ENCODE measurements at regions not wholly inside any gene's neighbourhood (a gene's known extent, or its start where the extent isn't known, plus 50 kb on each side); places are given as distances from the start of the nearest gene placed in this dataset.

DNA sequence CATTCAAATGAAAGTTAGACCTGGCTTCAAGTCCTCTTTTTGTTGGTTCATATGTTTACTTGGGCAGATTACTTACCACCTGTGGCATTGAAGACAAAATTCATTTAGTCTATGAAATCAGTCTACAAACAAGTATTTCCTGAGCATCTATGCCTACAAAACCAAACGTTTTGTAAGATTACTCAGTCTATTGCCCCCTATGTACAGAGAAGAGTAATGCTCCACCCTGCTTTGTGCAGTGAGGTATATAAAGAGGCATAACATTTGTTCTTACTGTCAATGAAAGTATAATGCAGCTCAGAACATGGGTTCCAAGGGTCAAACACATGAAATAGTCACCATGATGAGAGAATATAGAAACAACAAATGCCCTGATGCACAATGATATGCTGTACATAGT lies 580.7 kb downstream of the KIF4B start:
- no peaks in the 10 kb centered on the region for H3K4me1 ChIP-seq (ENCODE audit: control insufficient read depth, insufficient read depth, low read length)
- intact Hi-C loops (cut with micrococcal nuclease; ENCODE audit: unreplicated experiment): no loop called here

DNA sequence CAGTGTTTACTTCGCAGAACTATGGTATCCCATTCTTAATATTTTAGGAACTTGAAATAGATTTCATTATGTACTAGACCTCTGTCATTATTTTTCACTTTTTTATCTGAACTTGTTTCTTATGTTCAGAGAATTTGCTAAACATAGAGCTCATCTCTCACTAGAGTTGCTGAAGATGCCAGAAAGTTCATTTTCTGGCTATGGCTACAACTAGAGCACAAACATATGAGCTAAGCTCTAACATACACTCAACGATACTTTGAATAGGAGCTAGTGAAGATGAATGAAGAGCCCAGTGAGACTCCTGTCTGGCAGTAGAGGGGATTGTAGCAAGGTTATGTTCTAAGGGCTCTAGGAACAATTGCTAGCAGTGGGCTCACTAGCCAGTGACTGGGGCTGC lies 582.2 kb downstream of the KIF4B start:
- CTCF ChIA-PET: no interaction called here
- in situ Hi-C loops (cut with HindIII; ENCODE audit: low pct_unique_long_range_greater_than_20kb, low sequenced_read_pairs): no loop called here

More for the DNA sequence above, 580.7 kb downstream of the KIF4B start:
- in situ Hi-C loops (cut with HindIII; ENCODE audit: low pct_unique_long_range_greater_than_20kb, low sequenced_read_pairs): no loop called here
- Histone ChIP-seq H3K4me3 (ENCODE audit: low read depth in 2 of 2, low read length in 2 of 2) (no peak overlapping the region), H3K9me3 (ENCODE audit: control insufficient read depth, insufficient read depth, low read depth, low read length) (no peaks in the 10 kb centered on the region), H3K27me3 (ENCODE audit: control insufficient read depth, insufficient read depth, low read length) (no peaks in the 10 kb centered on the region), H3K36me3 (ENCODE audit: control insufficient read depth, insufficient read depth, low read length) (no peaks in the 10 kb centered on the region), H3K27ac (ENCODE audit: low read length) (no peak overlapping the region)
- DNase-seq (ENCODE audit: low read depth, low spot score) (no peak), ATAC-seq (no peak)
- CTCF ChIA-PET: no interaction called here
- BruUV-seq (replicated peaks): no TSS peak
- POLR2A ChIA-PET: no interaction called here
- no peak for TF ChIP-seq TCF7L2 (IDR thresholded peaks at IDR 0.05; ENCODE audit: low read depth, low read length)
- no peak for TF ChIP-seq CTCF (IDR thresholded peaks at IDR 0.05)

More for the DNA sequence above, 582.2 kb downstream of the KIF4B start:
- POLR2A ChIA-PET: no interaction called here
- Histone ChIP-seq H3K36me3 (ENCODE audit: control insufficient read depth, insufficient read depth, low read length) (no peaks in the 10 kb centered on the region), H3K27me3 (ENCODE audit: control insufficient read depth, insufficient read depth, low read length) (no peaks in the 10 kb centered on the region), H3K9me3 (ENCODE audit: control insufficient read depth, insufficient read depth, low read depth, low read length) (no peaks in the 10 kb centered on the region), H3K27ac (ENCODE audit: low read length) (no peak overlapping the region), H3K4me3 (ENCODE audit: low read depth in 2 of 2, low read length in 2 of 2) (no peak overlapping the region), H3K4me1 (ENCODE audit: control insufficient read depth, insufficient read depth, low read length) (no peaks in the 10 kb centered on the region)
- no TSS peak for BruUV-seq (replicated peaks)
- no peak for ATAC-seq
- intact Hi-C loops (cut with micrococcal nuclease; ENCODE audit: unreplicated experiment): no loop called here
- no peak for DNase-seq (ENCODE audit: low read depth, low spot score)
- TF ChIP-seq POLR2AphosphoS5 (IDR thresholded peaks at IDR 0.05; ENCODE audit: low read depth, low read length) (no peak), REST (IDR thresholded peaks at IDR 0.05; ENCODE audit: insufficient read depth in 1 of 2, low read depth in 2 of 2, low read length in 1 of 2) (no peak), CTCF (IDR thresholded peaks at IDR 0.05) (no peak)
